ENCODE measurements at regions not wholly inside any gene's neighbourhood (a gene's known extent, or its start where the extent isn't known, plus 50 kb on each side); places are given as distances from the start of the nearest gene placed in this dataset.
A peak's percentile ranks its signal among the peaks of the same experiment; 100 is the strongest.

GRCh38 chr16:85261204-85261603 lies 148.9 kb upstream of the CIBAR2 start:
- Histone ChIP-seq H3K27me3 (ENCODE audit: control insufficient read depth, low read length) (peaks cover 50% of the 10 kb centered on the region), H3K9me3 (ENCODE audit: control insufficient read depth, insufficient read depth, low read length) (no peaks in the 10 kb centered on the region), H3K9me2 (replicated peaks; ENCODE audit: control insufficient read depth, low read length) (no peaks in the 10 kb centered on the region), H3K4me3 (ENCODE audit: low read length) (no peak overlapping the region), H3K27ac (ENCODE audit: low read depth, low read length) (no peak overlapping the region), H3K4me2 (ENCODE audit: low read length) (no peak overlapping the region), H3K4me1 (ENCODE audit: control insufficient read depth, low read length) (no peaks in the 10 kb centered on the region), H3F3A (ENCODE audit: control insufficient read depth, insufficient read depth) (no peaks in the 10 kb centered on the region), H4K20me1 (ENCODE audit: control insufficient read depth, insufficient read depth, low read depth, low read length) (no peaks in the 10 kb centered on the region), H3K79me2 (ENCODE audit: control insufficient read depth, low read length) (no peaks in the 10 kb centered on the region), H3K36me3 (ENCODE audit: control insufficient read depth, low read length) (no peaks in the 10 kb centered on the region)
- TF ChIP-seq CTCF (IDR thresholded peaks at IDR 0.05; ENCODE audit: low read depth, low read length, poor library complexity, severe bottlenecking) (no peak), EZH2phosphoT487 (IDR thresholded peaks at IDR 0.05; ENCODE audit: borderline replicate concordance, low read length) (no peak)

- H3K9me2 ChIP-seq (replicated peaks; ENCODE audit: control insufficient read depth, low read length): no peaks in the 10 kb centered on the region
- peaks cover 50% of the 10 kb centered on the region for H3K27me3 ChIP-seq (ENCODE audit: control insufficient read depth, low read length)
- no peak overlapping the region for H3K27ac ChIP-seq (ENCODE audit: low read depth, low read length)
- no peaks in the 10 kb centered on the region for H3K9me3 ChIP-seq (ENCODE audit: control insufficient read depth, insufficient read depth, low read length)
- no peak overlapping the region for H3K4me3 ChIP-seq (ENCODE audit: low read length)
- H3F3A ChIP-seq (ENCODE audit: control insufficient read depth, insufficient read depth): no peaks in the 10 kb centered on the region
- H3K79me2 ChIP-seq (ENCODE audit: control insufficient read depth, low read length): no peaks in the 10 kb centered on the region
- TF ChIP-seq EZH2phosphoT487 (IDR thresholded peaks at IDR 0.05; ENCODE audit: borderline replicate concordance, low read length): peak; percentile 14; the same call in 1 of the 2 replicates
- no peak for TF ChIP-seq CTCF (IDR thresholded peaks at IDR 0.05; ENCODE audit: low read depth, low read length, poor library complexity, severe bottlenecking)
- no peaks in the 10 kb centered on the region for H3K4me1 ChIP-seq (ENCODE audit: control insufficient read depth, low read length)
- H3K36me3 ChIP-seq (ENCODE audit: control insufficient read depth, low read length): no peaks in the 10 kb centered on the region
- no peak overlapping the region for H3K4me2 ChIP-seq (ENCODE audit: low read length)
- H4K20me1 ChIP-seq (ENCODE audit: control insufficient read depth, insufficient read depth, low read depth, low read length): no peaks in the 10 kb centered on the region
Measured at GRCh38 chr16:85261657-85262557, 149.6 kb upstream of the CIBAR2 start.

- Histone ChIP-seq H3K9me3 (ENCODE audit: control insufficient read depth, insufficient read depth, low read length) (no peaks in the 10 kb centered on the region), H3K79me2 (ENCODE audit: control insufficient read depth, low read length) (no peaks in the 10 kb centered on the region), H3K4me3 (ENCODE audit: low read length) (no peak overlapping the region), H3K4me2 (ENCODE audit: low read length) (no peak overlapping the region), H3K27me3 (ENCODE audit: control insufficient read depth, low read length) (peaks cover 49% of the 10 kb centered on the region), H3K9me2 (replicated peaks; ENCODE audit: control insufficient read depth, low read length) (no peaks in the 10 kb centered on the region), H3F3A (ENCODE audit: control insufficient read depth, insufficient read depth) (no peaks in the 10 kb centered on the region), H4K20me1 (ENCODE audit: control insufficient read depth, insufficient read depth, low read depth, low read length) (no peaks in the 10 kb centered on the region), H3K36me3 (ENCODE audit: control insufficient read depth, low read length) (no peaks in the 10 kb centered on the region), H3K27ac (ENCODE audit: low read depth, low read length) (no peak overlapping the region), H3K4me1 (ENCODE audit: control insufficient read depth, low read length) (no peaks in the 10 kb centered on the region)
- TF ChIP-seq CTCF (IDR thresholded peaks at IDR 0.05; ENCODE audit: low read depth, low read length, poor library complexity, severe bottlenecking) (no peak), EZH2phosphoT487 (IDR thresholded peaks at IDR 0.05; ENCODE audit: borderline replicate concordance, low read length) (no peak)
Measured at GRCh38 chr16:85262558-85263238, 150.4 kb upstream of the CIBAR2 start.
